ENCODE measurements at regions not wholly inside any gene's neighbourhood (a gene's known extent, or its start where the extent isn't known, plus 50 kb on each side); places are given as distances from the start of the nearest gene placed in this dataset.

DNA sequence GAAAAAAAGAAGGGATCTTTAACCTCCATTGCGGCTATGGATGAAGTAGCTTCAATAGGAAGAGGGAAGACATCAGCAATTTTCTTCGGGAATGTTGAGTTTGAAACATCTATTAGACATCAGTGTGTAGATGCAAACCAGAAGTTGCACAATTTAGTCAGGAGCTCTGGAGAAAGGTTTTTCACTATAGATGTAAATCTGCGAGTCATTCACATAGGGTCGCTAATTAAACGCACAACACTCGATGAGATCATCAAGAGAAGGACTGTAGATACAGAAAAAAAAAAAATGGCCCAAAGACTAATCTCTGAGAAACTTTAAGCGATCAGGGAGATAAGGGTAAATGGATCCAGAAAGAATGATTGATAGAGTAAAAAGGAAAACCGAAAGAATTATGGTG, 61.7 kb upstream of the TES start:
- intact Hi-C loops (cut with micrococcal nuclease): no loop called here
- H3K4me1 ChIP-seq (ENCODE audit: insufficient read depth, low read length): peaks cover 36% of the 10 kb centered on the region
- H3K4me2 ChIP-seq (ENCODE audit: low read length): no peak overlapping the region
- no TSS peak for BruUV-seq (replicated peaks)
- H3K9ac ChIP-seq (ENCODE audit: low read length): no peak overlapping the region
- no peaks in the 10 kb centered on the region for H3K36me3 ChIP-seq (ENCODE audit: low read depth, low read length)
- TF ChIP-seq, protein P1, sequence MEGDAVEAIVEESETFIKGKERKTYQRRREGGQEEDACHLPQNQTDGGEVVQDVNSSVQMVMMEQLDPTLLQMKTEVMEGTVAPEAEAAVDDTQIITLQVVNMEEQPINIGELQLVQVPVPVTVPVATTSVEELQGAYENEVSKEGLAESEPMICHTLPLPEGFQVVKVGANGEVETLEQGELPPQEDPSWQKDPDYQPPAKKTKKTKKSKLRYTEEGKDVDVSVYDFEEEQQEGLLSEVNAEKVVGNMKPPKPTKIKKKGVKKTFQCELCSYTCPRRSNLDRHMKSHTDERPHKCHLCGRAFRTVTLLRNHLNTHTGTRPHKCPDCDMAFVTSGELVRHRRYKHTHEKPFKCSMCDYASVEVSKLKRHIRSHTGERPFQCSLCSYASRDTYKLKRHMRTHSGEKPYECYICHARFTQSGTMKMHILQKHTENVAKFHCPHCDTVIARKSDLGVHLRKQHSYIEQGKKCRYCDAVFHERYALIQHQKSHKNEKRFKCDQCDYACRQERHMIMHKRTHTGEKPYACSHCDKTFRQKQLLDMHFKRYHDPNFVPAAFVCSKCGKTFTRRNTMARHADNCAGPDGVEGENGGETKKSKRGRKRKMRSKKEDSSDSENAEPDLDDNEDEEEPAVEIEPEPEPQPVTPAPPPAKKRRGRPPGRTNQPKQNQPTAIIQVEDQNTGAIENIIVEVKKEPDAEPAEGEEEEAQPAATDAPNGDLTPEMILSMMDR (conservative IDR thresholded peaks at IDR 0.05; ENCODE audit: low read depth, low read length): no peak
- TF ChIP-seq EZH2phosphoT487 (IDR thresholded peaks at IDR 0.05; ENCODE audit: borderline replicate concordance, low read length) (no peak), EZH2 (IDR thresholded peaks at IDR 0.05; ENCODE audit: low read length, unreplicated experiment) (no peak)
- no peaks in the 10 kb centered on the region for H3K9me2 ChIP-seq (replicated peaks; ENCODE audit: low read length)
- no peaks in the 10 kb centered on the region for H3K79me2 ChIP-seq (ENCODE audit: low read length)
- no peaks in the 10 kb centered on the region for H4K20me1 ChIP-seq (ENCODE audit: low read length)
- H3K27ac ChIP-seq (ENCODE audit: low read length): no peak overlapping the region
- H3K9me3 ChIP-seq (ENCODE audit: low read length): no peaks in the 10 kb centered on the region
- no peak overlapping the region for H3K4me3 ChIP-seq (ENCODE audit: low read length)
- H3K27me3 ChIP-seq (ENCODE audit: low read length): no peaks in the 10 kb centered on the region
- ATAC-seq (no peak), DNase-seq (no peak)
- H3F3A ChIP-seq (ENCODE audit: low read length, unreplicated experiment): peaks cover 6% of the 10 kb centered on the region
- ChIA-PET POLR2A (ENCODE audit: unreplicated experiment) (no interaction called here), CTCF (no interaction called here)
- no peak overlapping the region for H2AFZ ChIP-seq (ENCODE audit: low read length)

DNA sequence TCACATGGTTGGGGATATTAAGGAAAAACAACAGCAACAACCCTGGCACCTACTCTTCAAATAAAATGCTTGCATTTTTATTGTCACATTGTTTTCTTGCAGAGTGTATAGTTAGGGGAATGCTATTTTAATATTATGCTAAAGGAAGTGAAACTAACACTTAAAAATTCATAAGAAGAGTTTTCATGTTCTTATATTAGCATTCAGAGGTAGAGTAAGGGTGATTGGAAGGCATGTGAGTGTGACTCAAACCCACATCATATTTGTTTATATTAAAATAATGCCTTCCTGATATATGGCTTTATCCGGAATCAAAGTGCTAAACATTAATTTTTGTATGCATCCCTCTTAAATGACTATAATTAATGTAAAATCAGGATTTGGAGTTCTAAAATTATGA, 59.8 kb upstream of the TES start:
- Histone ChIP-seq H3K27me3 (ENCODE audit: low read length) (no peaks in the 10 kb centered on the region), H3K9me2 (replicated peaks; ENCODE audit: low read length) (no peaks in the 10 kb centered on the region), H3K36me3 (ENCODE audit: low read depth, low read length) (no peaks in the 10 kb centered on the region), H2AFZ (ENCODE audit: low read length) (no peak overlapping the region), H3K27ac (ENCODE audit: low read length) (peak overlapping the region; percentile 24; the same call in 1 of the 2 replicates), H3K9me3 (ENCODE audit: low read length) (no peaks in the 10 kb centered on the region), H3K4me1 (ENCODE audit: insufficient read depth, low read length) (peaks cover 36% of the 10 kb centered on the region), H3K4me3 (ENCODE audit: low read length) (no peak overlapping the region), H3K9ac (ENCODE audit: low read length) (no peak overlapping the region), H3K79me2 (ENCODE audit: low read length) (no peaks in the 10 kb centered on the region), H3F3A (ENCODE audit: low read length, unreplicated experiment) (peaks cover 6% of the 10 kb centered on the region), H4K20me1 (ENCODE audit: low read length) (no peaks in the 10 kb centered on the region), H3K4me2 (ENCODE audit: low read length) (peak overlapping the region; percentile 45; the same call in 1 of the 2 replicates)
- ATAC-seq (peak; percentile 67), DNase-seq (peak; percentile 25)
- POLR2A ChIA-PET (ENCODE audit: unreplicated experiment): no interaction called here
- intact Hi-C loops (cut with micrococcal nuclease): loop anchor here (1.0 kb wide), 1 partner anchor 11 kb away; no protein-coding TSS in a partner anchor
- no peak for TF ChIP-seq EZH2phosphoT487 (IDR thresholded peaks at IDR 0.05; ENCODE audit: borderline replicate concordance, low read length)
- TF ChIP-seq, protein P1 (conservative IDR thresholded peaks at IDR 0.05; ENCODE audit: low read depth, low read length): no peak
- no peak for TF ChIP-seq EZH2 (IDR thresholded peaks at IDR 0.05; ENCODE audit: low read length, unreplicated experiment)
- CTCF ChIA-PET: no interaction called here
- BruUV-seq (replicated peaks): no TSS peak

DNA sequence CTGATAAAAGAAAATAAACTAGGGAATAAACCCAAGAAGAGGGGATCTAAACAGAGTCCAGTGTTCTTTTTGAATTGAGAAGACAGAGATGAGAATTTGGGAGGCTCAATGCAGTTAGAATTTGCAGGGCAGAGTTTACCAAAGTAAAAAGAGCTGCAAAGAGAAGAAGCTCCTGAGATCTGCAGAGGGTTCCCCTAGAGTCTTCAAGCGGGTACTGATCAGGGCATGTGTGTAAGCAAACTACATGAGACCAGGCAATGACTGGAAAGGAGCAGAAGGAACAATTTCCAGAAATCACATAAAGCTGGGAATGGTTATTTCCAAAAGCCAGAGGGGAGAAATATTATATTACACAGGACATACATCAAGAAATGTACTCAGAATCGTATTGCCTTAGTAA, 58.1 kb upstream of the TES start:
- Histone ChIP-seq H3K79me2 (ENCODE audit: low read length) (no peaks in the 10 kb centered on the region), H4K20me1 (ENCODE audit: low read length) (no peaks in the 10 kb centered on the region), H2AFZ (ENCODE audit: low read length) (peak overlapping the region; percentile 21; the same call in 1 of the 2 replicates), H3K4me1 (ENCODE audit: insufficient read depth, low read length) (peaks cover 36% of the 10 kb centered on the region), H3K36me3 (ENCODE audit: low read depth, low read length) (no peaks in the 10 kb centered on the region), H3K27me3 (ENCODE audit: low read length) (no peaks in the 10 kb centered on the region), H3K4me3 (ENCODE audit: low read length) (no peak overlapping the region), H3K9me2 (replicated peaks; ENCODE audit: low read length) (no peaks in the 10 kb centered on the region), H3K27ac (ENCODE audit: low read length) (0 out of 2 replicates have a peak overlapping the region, but pooled peaks have one; percentile 16), H3K9ac (ENCODE audit: low read length) (no peak overlapping the region), H3K9me3 (ENCODE audit: low read length) (no peaks in the 10 kb centered on the region), H3K4me2 (ENCODE audit: low read length) (no peak overlapping the region), H3F3A (ENCODE audit: low read length, unreplicated experiment) (peaks cover 6% of the 10 kb centered on the region)
- ATAC-seq (peak; percentile 14; the same call in 1 of the 2 replicates), DNase-seq (no peak)
- intact Hi-C loops (cut with micrococcal nuclease): no loop called here
- BruUV-seq (replicated peaks): no TSS peak
- POLR2A ChIA-PET (ENCODE audit: unreplicated experiment): no interaction called here
- TF ChIP-seq, protein P1 (conservative IDR thresholded peaks at IDR 0.05; ENCODE audit: low read depth, low read length): no peak
- TF ChIP-seq EZH2 (IDR thresholded peaks at IDR 0.05; ENCODE audit: low read length, unreplicated experiment) (no peak), EZH2phosphoT487 (IDR thresholded peaks at IDR 0.05; ENCODE audit: borderline replicate concordance, low read length) (no peak)
- CTCF ChIA-PET: interaction anchor here (0.6 kb wide), 1 partner anchor 122 kb away, joined by 3 read pairs; no protein-coding TSS in a partner anchor
